ENCODE measurements at regions not wholly inside any gene's neighbourhood (a gene's known extent, or its start where the extent isn't known, plus 50 kb on each side); places are given as distances from the start of the nearest gene placed in this dataset. TPM values are rescaled to one million over a fixed set of nuclear protein-coding genes. Genes with fewer than 3 reads are reported as not detected.

DNA sequence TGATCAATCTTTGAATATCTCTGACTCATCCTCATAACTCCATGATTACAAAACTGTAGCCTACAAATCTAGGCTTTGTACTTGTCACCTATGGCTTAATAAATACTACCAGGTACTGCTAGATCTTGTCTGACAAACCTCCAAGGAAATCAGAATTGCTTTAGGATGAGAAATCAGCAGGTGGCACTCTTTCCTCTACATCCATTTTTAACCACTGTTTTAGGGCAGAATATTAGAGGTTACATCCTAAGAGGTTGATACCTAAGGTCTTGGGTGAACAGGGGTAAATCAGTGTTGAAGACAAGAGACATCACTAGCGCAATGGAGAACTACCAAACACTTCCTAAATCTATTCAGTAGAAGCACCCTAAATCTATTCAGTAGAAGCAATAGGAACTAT lies 63.1 kb upstream of the SOX5 start:
- H3K4me3 ChIP-seq (ENCODE audit: low read depth, low read length): no peak overlapping the region
- peak; percentile 43 for DNase-seq (ENCODE audit: low read depth)
- TF ChIP-seq, protein P1, sequence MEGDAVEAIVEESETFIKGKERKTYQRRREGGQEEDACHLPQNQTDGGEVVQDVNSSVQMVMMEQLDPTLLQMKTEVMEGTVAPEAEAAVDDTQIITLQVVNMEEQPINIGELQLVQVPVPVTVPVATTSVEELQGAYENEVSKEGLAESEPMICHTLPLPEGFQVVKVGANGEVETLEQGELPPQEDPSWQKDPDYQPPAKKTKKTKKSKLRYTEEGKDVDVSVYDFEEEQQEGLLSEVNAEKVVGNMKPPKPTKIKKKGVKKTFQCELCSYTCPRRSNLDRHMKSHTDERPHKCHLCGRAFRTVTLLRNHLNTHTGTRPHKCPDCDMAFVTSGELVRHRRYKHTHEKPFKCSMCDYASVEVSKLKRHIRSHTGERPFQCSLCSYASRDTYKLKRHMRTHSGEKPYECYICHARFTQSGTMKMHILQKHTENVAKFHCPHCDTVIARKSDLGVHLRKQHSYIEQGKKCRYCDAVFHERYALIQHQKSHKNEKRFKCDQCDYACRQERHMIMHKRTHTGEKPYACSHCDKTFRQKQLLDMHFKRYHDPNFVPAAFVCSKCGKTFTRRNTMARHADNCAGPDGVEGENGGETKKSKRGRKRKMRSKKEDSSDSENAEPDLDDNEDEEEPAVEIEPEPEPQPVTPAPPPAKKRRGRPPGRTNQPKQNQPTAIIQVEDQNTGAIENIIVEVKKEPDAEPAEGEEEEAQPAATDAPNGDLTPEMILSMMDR (IDR thresholded peaks at IDR 0.05; ENCODE audit: insufficient read depth, low read length): peak; percentile 44

DNA sequence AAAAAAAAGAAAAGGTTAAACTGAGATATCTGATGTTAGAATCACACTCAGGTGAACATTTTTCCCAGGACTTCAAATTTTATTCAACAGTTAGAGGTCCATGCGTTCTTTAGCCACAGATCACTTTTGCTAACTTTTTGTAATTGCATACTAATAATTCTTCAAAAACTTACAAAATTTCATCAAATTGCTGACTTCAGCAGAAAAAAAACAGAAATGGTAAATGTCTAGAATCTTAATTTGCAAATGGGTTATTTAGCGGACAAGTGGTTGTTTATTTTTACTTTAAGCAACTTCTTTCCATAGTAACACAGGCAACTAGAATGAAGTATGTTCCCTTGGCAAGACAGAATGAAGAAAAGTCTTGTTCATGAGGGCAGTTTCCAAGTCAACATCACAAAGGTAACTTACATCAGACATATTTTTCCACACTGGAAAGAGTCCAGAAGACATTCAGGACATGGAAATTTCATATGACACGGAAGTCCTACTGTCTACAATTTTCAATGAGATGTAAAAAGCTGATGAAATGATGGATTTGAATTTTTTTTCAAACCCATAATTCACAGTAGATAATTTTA lies 62.5 kb upstream of the SOX5 start:
- TF ChIP-seq, protein P1 (IDR thresholded peaks at IDR 0.05; ENCODE audit: insufficient read depth, low read length): no peak
- DNase-seq (ENCODE audit: low read depth): no peak
- no peak overlapping the region for H3K4me3 ChIP-seq (ENCODE audit: low read depth, low read length)

DNA sequence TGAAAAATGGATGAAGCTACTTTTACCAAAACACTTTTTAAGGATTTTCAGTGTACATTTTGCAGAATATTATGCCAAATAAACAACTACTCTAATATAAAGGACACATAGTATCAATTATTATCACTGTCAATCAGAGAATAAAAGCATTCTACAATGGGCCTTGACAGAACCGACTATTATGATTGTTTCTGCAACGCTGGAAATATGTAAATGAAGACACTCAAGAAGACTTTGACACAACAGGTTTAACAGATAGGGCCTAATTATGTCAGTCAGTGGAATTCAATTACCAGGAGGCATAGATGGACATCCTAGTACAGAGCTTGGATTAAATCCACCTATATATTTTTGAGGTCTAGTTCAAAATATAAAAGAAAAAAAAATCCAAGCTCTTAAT lies 58.7 kb upstream of the SOX5 start:
- DNase-seq (ENCODE audit: low read depth): no peak
- TF ChIP-seq, protein P1 (IDR thresholded peaks at IDR 0.05; ENCODE audit: insufficient read depth, low read length): no peak
- H3K4me3 ChIP-seq (ENCODE audit: low read depth, low read length): no peak overlapping the region

Small RNAs in the stretch of these regions (small RNA-seq; reads per million reads assigned to genes)
- gene MIR920 (not detected), gene RN7SL38P (not detected)

Data from fibroblast of the aortic adventitia (primary cell).